ENCODE measurements at regions not wholly inside any gene's neighbourhood (a gene's known extent, or its start where the extent isn't known, plus 50 kb on each side); places are given as distances from the start of the nearest gene placed in this dataset.

DNA sequence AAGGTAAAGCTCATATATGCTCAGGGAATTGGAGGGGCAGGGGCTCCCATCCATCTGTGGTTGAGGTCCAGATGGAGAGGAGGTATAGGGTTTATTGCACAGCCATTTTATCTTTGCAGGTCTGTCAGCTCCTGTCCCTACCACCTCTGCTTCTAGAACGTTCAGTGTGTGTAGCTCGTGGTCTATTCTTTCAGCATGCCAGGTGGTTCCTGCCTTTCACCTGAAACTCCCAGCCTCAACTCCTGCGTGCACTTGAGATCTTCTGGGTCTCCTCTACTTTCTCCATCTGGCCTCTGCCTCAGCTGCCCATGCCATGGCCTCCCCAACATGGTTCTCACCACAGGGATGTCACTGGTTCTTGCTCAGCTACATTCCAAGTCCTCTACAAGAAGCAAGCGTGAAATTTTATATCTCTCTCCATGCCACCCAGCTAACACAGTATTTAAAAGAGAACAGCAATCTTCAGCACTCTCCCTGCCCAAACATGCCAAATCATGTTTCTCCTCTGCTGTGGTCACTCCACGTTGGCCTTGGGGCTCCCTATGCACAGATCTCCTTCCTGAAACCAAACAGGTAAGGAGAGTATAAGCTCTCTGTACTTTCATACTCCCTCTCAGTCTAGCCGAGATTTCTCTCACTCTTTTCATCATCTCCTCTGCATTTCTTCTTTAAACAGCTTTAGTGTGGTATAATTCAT, 157.8 kb upstream of the TRPC6 start:
- H3K9ac ChIP-seq (ENCODE audit: low read length), result no peak overlapping the region

GRCh38 chr11:101741061-101741460, 157.3 kb upstream of the TRPC6 start:
- no peak overlapping the region for H3K27ac ChIP-seq (ENCODE audit: low read length)
- H3K4me3 ChIP-seq (ENCODE audit: low read length), result no peak overlapping the region
- no peaks in the 10 kb centered on the region for H3K27me3 ChIP-seq (ENCODE audit: control insufficient read depth, insufficient read depth, low read length)
- H3K9ac ChIP-seq (ENCODE audit: low read length), result no peak overlapping the region
- H3K9me3 ChIP-seq (ENCODE audit: control insufficient read depth, low read depth, low read length), result no peaks in the 10 kb centered on the region
- no peaks in the 10 kb centered on the region for H3K4me1 ChIP-seq (ENCODE audit: control insufficient read depth, low read depth, low read length)
- H3K36me3 ChIP-seq (ENCODE audit: control insufficient read depth, low read depth, low read length), result no peaks in the 10 kb centered on the region

More for the DNA sequence above, 157.8 kb upstream of the TRPC6 start:
- H3K4me1 ChIP-seq (ENCODE audit: control insufficient read depth, low read depth, low read length), result no peaks in the 10 kb centered on the region
- no peaks in the 10 kb centered on the region for H3K9me3 ChIP-seq (ENCODE audit: control insufficient read depth, low read depth, low read length)
- H3K27me3 ChIP-seq (ENCODE audit: control insufficient read depth, insufficient read depth, low read length), result no peaks in the 10 kb centered on the region
- no peak overlapping the region for H3K27ac ChIP-seq (ENCODE audit: low read length)
- H3K36me3 ChIP-seq (ENCODE audit: control insufficient read depth, low read depth, low read length), result no peaks in the 10 kb centered on the region
- no peak overlapping the region for H3K4me3 ChIP-seq (ENCODE audit: low read length)

GRCh38 chr11:101738452-101738851, 154.6 kb upstream of the TRPC6 start:
- Histone ChIP-seq H3K4me3 (ENCODE audit: low read length) (no peak overlapping the region), H3K27me3 (ENCODE audit: control insufficient read depth, insufficient read depth, low read length) (no peaks in the 10 kb centered on the region), H3K27ac (ENCODE audit: low read length) (no peak overlapping the region), H3K9me3 (ENCODE audit: control insufficient read depth, low read depth, low read length) (no peaks in the 10 kb centered on the region), H3K9ac (ENCODE audit: low read length) (no peak overlapping the region), H3K4me1 (ENCODE audit: control insufficient read depth, low read depth, low read length) (no peaks in the 10 kb centered on the region), H3K36me3 (ENCODE audit: control insufficient read depth, low read depth, low read length) (no peaks in the 10 kb centered on the region)

- H3K4me1 ChIP-seq (ENCODE audit: control insufficient read depth, low read depth, low read length), result no peaks in the 10 kb centered on the region
- H3K9me3 ChIP-seq (ENCODE audit: control insufficient read depth, low read depth, low read length), result no peaks in the 10 kb centered on the region
- no peaks in the 10 kb centered on the region for H3K27me3 ChIP-seq (ENCODE audit: control insufficient read depth, insufficient read depth, low read length)
These were observed 145.7 kb upstream of the TRPC6 start for GRCh38 chr11:101729406-101730078.

DNA sequence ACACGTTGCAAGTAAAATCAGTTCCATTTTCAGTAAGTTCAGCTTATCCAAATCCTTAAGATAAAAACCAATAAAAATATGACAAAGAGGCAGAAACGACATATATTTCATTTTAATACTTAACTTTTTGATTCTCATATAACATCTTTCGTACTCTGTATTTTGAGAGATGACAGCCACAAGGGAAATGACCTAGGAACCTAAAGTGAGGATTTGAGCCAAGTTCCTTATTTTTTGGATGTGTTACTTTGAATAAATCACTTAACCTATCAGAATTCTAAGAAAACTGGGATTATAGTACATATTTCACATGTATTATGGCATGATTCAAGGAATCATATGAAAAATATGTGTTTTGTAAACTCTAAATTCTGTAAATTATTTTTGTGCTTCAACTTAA, 143.6 kb upstream of the TRPC6 start:
- Histone ChIP-seq H3K36me3 (ENCODE audit: control insufficient read depth, low read depth, low read length) (no peaks in the 10 kb centered on the region), H3K9me3 (ENCODE audit: control insufficient read depth, low read depth, low read length) (no peaks in the 10 kb centered on the region), H3K4me3 (ENCODE audit: low read length) (no peak overlapping the region), H3K27me3 (ENCODE audit: control insufficient read depth, insufficient read depth, low read length) (no peaks in the 10 kb centered on the region), H3K9ac (ENCODE audit: low read length) (no peak overlapping the region), H3K27ac (ENCODE audit: low read length) (no peak overlapping the region), H3K4me1 (ENCODE audit: control insufficient read depth, low read depth, low read length) (no peaks in the 10 kb centered on the region)

More at GRCh38 chr11:101729406-101730078, 145.7 kb upstream of the TRPC6 start:
- Histone ChIP-seq H3K4me3 (ENCODE audit: low read length) (no peak overlapping the region), H3K27ac (ENCODE audit: low read length) (no peak overlapping the region), H3K9ac (ENCODE audit: low read length) (no peak overlapping the region), H3K36me3 (ENCODE audit: control insufficient read depth, low read depth, low read length) (no peaks in the 10 kb centered on the region)

GRCh38 chr11:101726988-101727387, 143.2 kb upstream of the TRPC6 start:
- H3K27ac ChIP-seq (ENCODE audit: low read length), result no peak overlapping the region
- no peaks in the 10 kb centered on the region for H3K27me3 ChIP-seq (ENCODE audit: control insufficient read depth, insufficient read depth, low read length)
- no peak overlapping the region for H3K4me3 ChIP-seq (ENCODE audit: low read length)
- H3K4me1 ChIP-seq (ENCODE audit: control insufficient read depth, low read depth, low read length), result no peaks in the 10 kb centered on the region
- no peaks in the 10 kb centered on the region for H3K9me3 ChIP-seq (ENCODE audit: control insufficient read depth, low read depth, low read length)
- no peaks in the 10 kb centered on the region for H3K36me3 ChIP-seq (ENCODE audit: control insufficient read depth, low read depth, low read length)
- no peak overlapping the region for H3K9ac ChIP-seq (ENCODE audit: low read length)

DNA sequence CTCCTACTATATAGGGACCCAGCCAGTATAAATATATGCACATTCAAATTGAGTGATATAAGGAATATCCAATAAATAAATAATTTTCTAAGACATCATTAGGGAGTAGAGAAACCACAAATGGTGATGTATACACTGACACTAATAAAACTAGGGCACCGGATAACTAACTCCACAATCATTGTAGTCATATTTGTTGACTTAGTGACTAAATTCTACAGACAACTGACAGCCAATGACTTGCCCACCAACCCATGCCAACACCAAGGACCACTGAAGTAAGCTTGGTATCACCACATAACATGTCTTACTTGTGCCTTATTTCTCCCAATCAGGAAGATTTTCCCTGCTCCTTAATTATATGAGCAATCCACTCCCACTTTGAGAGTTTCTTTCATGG, 139.6 kb upstream of the TRPC6 start:
- no peak overlapping the region for H3K9ac ChIP-seq (ENCODE audit: low read length)
- H3K4me3 ChIP-seq (ENCODE audit: low read length), result no peak overlapping the region
- H3K27ac ChIP-seq (ENCODE audit: low read length), result no peak overlapping the region
- no peaks in the 10 kb centered on the region for H3K27me3 ChIP-seq (ENCODE audit: control insufficient read depth, insufficient read depth, low read length)
- no peaks in the 10 kb centered on the region for H3K9me3 ChIP-seq (ENCODE audit: control insufficient read depth, low read depth, low read length)
- H3K4me1 ChIP-seq (ENCODE audit: control insufficient read depth, low read depth, low read length), result no peaks in the 10 kb centered on the region
- H3K36me3 ChIP-seq (ENCODE audit: control insufficient read depth, low read depth, low read length), result no peaks in the 10 kb centered on the region

GRCh38 chr11:101721270-101721669, 137.5 kb upstream of the TRPC6 start:
- no peaks in the 10 kb centered on the region for H3K4me1 ChIP-seq (ENCODE audit: control insufficient read depth, low read depth, low read length)
- no peak overlapping the region for H3K4me3 ChIP-seq (ENCODE audit: low read length)
- no peaks in the 10 kb centered on the region for H3K27me3 ChIP-seq (ENCODE audit: control insufficient read depth, insufficient read depth, low read length)
- H3K9me3 ChIP-seq (ENCODE audit: control insufficient read depth, low read depth, low read length), result no peaks in the 10 kb centered on the region
- H3K9ac ChIP-seq (ENCODE audit: low read length), result no peak overlapping the region
- no peaks in the 10 kb centered on the region for H3K36me3 ChIP-seq (ENCODE audit: control insufficient read depth, low read depth, low read length)
- H3K27ac ChIP-seq (ENCODE audit: low read length), result no peak overlapping the region

- Histone ChIP-seq H3K27ac (ENCODE audit: low read length) (no peak overlapping the region), H3K4me3 (ENCODE audit: low read length) (no peak overlapping the region), H3K4me1 (ENCODE audit: control insufficient read depth, low read depth, low read length) (no peaks in the 10 kb centered on the region), H3K27me3 (ENCODE audit: control insufficient read depth, insufficient read depth, low read length) (no peaks in the 10 kb centered on the region), H3K9ac (ENCODE audit: low read length) (no peak overlapping the region), H3K9me3 (ENCODE audit: control insufficient read depth, low read depth, low read length) (no peaks in the 10 kb centered on the region), H3K36me3 (ENCODE audit: control insufficient read depth, low read depth, low read length) (no peaks in the 10 kb centered on the region)
These were observed 134.6 kb upstream of the TRPC6 start for GRCh38 chr11:101718402-101718801.

DNA sequence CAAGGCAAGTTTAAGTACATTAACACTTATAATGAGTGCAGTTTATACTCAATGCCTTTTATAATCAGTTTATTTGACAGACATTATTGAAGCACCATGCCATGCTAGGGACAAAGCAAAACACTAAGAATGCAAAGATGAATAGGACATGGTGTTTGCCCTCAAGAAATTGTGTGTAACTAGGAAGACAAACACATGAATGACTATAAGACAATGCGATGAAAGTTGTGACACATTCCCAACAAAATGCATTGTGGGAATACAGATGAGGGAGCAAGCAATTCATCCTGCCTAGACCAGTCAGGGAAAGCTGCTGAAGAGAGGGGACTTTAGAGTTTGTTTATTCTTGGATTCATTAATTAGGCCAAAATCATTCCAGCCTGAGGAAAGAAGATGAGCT, 133.8 kb upstream of the TRPC6 start:
- Histone ChIP-seq H3K9ac (ENCODE audit: low read length) (no peak overlapping the region), H3K27ac (ENCODE audit: low read length) (no peak overlapping the region)

DNA sequence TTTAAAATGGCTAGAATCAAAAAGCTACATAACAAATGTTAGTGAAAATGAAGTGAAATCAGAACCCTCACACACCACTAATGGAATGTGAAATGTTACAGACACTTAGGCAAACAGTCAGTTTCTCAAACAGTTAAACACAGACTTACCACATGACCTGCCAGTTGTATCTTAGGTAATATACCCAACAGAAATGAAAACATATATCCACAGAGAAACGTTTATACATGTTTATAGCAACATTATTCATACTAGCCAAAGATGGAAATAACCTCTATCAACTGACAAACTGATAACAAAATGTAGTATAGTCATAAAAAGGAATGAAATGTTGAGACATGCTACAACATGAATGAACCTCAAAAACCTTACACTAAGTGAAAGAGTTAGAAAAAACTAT, 131.5 kb upstream of the TRPC6 start:
- no peak overlapping the region for H3K4me3 ChIP-seq (ENCODE audit: low read length)
- H3K36me3 ChIP-seq (ENCODE audit: control insufficient read depth, low read depth, low read length), result no peaks in the 10 kb centered on the region
- H3K27me3 ChIP-seq (ENCODE audit: control insufficient read depth, insufficient read depth, low read length), result no peaks in the 10 kb centered on the region
- H3K27ac ChIP-seq (ENCODE audit: low read length), result no peak overlapping the region
- no peak overlapping the region for H3K9ac ChIP-seq (ENCODE audit: low read length)
- no peaks in the 10 kb centered on the region for H3K4me1 ChIP-seq (ENCODE audit: control insufficient read depth, low read depth, low read length)
- H3K9me3 ChIP-seq (ENCODE audit: control insufficient read depth, low read depth, low read length), result no peaks in the 10 kb centered on the region

More for the DNA sequence above, 133.8 kb upstream of the TRPC6 start:
- no peaks in the 10 kb centered on the region for H3K27me3 ChIP-seq (ENCODE audit: control insufficient read depth, insufficient read depth, low read length)
- no peaks in the 10 kb centered on the region for H3K4me1 ChIP-seq (ENCODE audit: control insufficient read depth, low read depth, low read length)
- no peak overlapping the region for H3K4me3 ChIP-seq (ENCODE audit: low read length)
- H3K9me3 ChIP-seq (ENCODE audit: control insufficient read depth, low read depth, low read length), result no peaks in the 10 kb centered on the region
- H3K36me3 ChIP-seq (ENCODE audit: control insufficient read depth, low read depth, low read length), result no peaks in the 10 kb centered on the region

DNA sequence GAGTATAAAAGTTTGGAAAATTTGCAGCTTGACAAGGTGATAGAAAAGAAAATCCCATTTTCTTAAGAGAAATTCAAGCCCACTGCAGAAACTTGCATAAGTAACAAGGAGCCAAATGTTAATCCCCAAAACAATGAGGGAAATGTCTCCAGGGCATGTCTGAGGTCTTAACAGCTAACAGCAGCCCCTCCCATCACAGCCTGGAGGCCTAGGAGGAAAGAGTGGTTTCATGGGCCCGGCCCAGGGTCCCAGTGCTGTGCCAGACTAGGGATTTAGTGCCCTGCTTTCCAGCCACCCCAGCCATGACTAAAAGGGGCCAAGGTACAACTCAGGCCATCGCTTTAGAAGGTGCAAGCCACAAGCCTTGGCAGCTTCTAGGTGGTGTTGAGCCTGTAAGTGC, 123.7 kb upstream of the TRPC6 start:
- Histone ChIP-seq H3K4me3 (ENCODE audit: low read length) (no peak overlapping the region), H3K4me1 (ENCODE audit: control insufficient read depth, low read depth, low read length) (no peaks in the 10 kb centered on the region), H3K9me3 (ENCODE audit: control insufficient read depth, low read depth, low read length) (no peaks in the 10 kb centered on the region), H3K27ac (ENCODE audit: low read length) (no peak overlapping the region), H3K9ac (ENCODE audit: low read length) (no peak overlapping the region), H3K36me3 (ENCODE audit: control insufficient read depth, low read depth, low read length) (no peaks in the 10 kb centered on the region), H3K27me3 (ENCODE audit: control insufficient read depth, insufficient read depth, low read length) (no peaks in the 10 kb centered on the region)
